ENCODE measurements at regions not wholly inside any gene's neighbourhood (a gene's known extent, or its start where the extent isn't known, plus 50 kb on each side); places are given as distances from the start of the nearest gene placed in this dataset.

- DNase-seq (ENCODE audit: extremely low spot score, unreplicated experiment) = no peak
- Mint-ChIP-seq H3K27ac (no peak overlapping the region), H3K4me1 (ENCODE audit: unreplicated experiment) (peaks cover 31% of the 10 kb centered on the region), H3K36me3 (no peaks in the 10 kb centered on the region), H3K9me3 (peaks cover 9% of the 10 kb centered on the region), H3K4me3 (no peak overlapping the region), H3K27me3 (no peaks in the 10 kb centered on the region)
- TF ChIP-seq, protein P1, sequence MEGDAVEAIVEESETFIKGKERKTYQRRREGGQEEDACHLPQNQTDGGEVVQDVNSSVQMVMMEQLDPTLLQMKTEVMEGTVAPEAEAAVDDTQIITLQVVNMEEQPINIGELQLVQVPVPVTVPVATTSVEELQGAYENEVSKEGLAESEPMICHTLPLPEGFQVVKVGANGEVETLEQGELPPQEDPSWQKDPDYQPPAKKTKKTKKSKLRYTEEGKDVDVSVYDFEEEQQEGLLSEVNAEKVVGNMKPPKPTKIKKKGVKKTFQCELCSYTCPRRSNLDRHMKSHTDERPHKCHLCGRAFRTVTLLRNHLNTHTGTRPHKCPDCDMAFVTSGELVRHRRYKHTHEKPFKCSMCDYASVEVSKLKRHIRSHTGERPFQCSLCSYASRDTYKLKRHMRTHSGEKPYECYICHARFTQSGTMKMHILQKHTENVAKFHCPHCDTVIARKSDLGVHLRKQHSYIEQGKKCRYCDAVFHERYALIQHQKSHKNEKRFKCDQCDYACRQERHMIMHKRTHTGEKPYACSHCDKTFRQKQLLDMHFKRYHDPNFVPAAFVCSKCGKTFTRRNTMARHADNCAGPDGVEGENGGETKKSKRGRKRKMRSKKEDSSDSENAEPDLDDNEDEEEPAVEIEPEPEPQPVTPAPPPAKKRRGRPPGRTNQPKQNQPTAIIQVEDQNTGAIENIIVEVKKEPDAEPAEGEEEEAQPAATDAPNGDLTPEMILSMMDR (conservative IDR thresholded peaks at IDR 0.05) = no peak
These were observed 224.6 kb downstream of the SPRY1 start for GRCh38 chr4:123621072-123621705.

- no peak for DNase-seq (ENCODE audit: extremely low spot score, unreplicated experiment)
- peaks cover 19% of the 10 kb centered on the region for H3K4me1 Mint-ChIP-seq (ENCODE audit: unreplicated experiment)
- no peak overlapping the region for H3K4me3 Mint-ChIP-seq
- TF ChIP-seq, protein P1 (conservative IDR thresholded peaks at IDR 0.05) = peak; percentile 49
- no peaks in the 10 kb centered on the region for H3K27me3 Mint-ChIP-seq
- no peaks in the 10 kb centered on the region for H3K36me3 Mint-ChIP-seq
- no peak overlapping the region for H3K27ac Mint-ChIP-seq
- peaks cover 9% of the 10 kb centered on the region for H3K9me3 Mint-ChIP-seq
These were observed 226.0 kb downstream of the SPRY1 start for GRCh38 chr4:123622572-123622971.

GRCh38 chr4:123623611-123624010 is 227.0 kb downstream of the SPRY1 start:
- Mint-ChIP-seq H3K4me3 (no peak overlapping the region), H3K27ac (no peak overlapping the region), H3K9me3 (peaks cover 5% of the 10 kb centered on the region), H3K36me3 (no peaks in the 10 kb centered on the region), H3K27me3 (no peaks in the 10 kb centered on the region), H3K4me1 (ENCODE audit: unreplicated experiment) (peaks cover 13% of the 10 kb centered on the region)
- TF ChIP-seq, protein P1 (conservative IDR thresholded peaks at IDR 0.05) = no peak
- no peak for DNase-seq (ENCODE audit: extremely low spot score, unreplicated experiment)

- TF ChIP-seq, protein P1 (conservative IDR thresholded peaks at IDR 0.05) = no peak
- H3K27me3 Mint-ChIP-seq = no peaks in the 10 kb centered on the region
- no peaks in the 10 kb centered on the region for H3K36me3 Mint-ChIP-seq
- DNase-seq (ENCODE audit: extremely low spot score, unreplicated experiment) = no peak
- H3K4me1 Mint-ChIP-seq (ENCODE audit: unreplicated experiment) = peaks cover 12% of the 10 kb centered on the region
- no peak overlapping the region for H3K4me3 Mint-ChIP-seq
- no peak overlapping the region for H3K27ac Mint-ChIP-seq
- peaks cover 5% of the 10 kb centered on the region for H3K9me3 Mint-ChIP-seq
These were observed 228.4 kb downstream of the SPRY1 start for GRCh38 chr4:123624959-123625358.

- Mint-ChIP-seq H3K36me3 (no peaks in the 10 kb centered on the region), H3K27ac (no peak overlapping the region), H3K27me3 (no peaks in the 10 kb centered on the region), H3K4me1 (ENCODE audit: unreplicated experiment) (peaks cover 10% of the 10 kb centered on the region), H3K4me3 (no peak overlapping the region), H3K9me3 (no peaks in the 10 kb centered on the region)
- TF ChIP-seq, protein P1 (conservative IDR thresholded peaks at IDR 0.05) = no peak
- no peak for DNase-seq (ENCODE audit: extremely low spot score, unreplicated experiment)
These were observed 231.7 kb downstream of the SPRY1 start for GRCh38 chr4:123628288-123628687.
